Jurkat, Clone E6-1 (cell line): ENCODE measurements at regions not wholly inside any gene's neighbourhood (a gene's known extent, or its start where the extent isn't known, plus 50 kb on each side); places are given as distances from the start of the nearest gene placed in this dataset.
"Not testable (repeated sequence)": the region's sequence is repeated elsewhere in the genome, so short reads cannot be mapped to it uniquely, and the experiment has no call there.

Source experiments
- DNase-seq: peaks from one replicate; pipeline ENCODE4 v3.0.0-alpha.2; 2011; ENCODE audit warnings: low read depth, low spot score
- H3K4me3 ChIP-seq: 2 replicates; pipeline ENCODE4 v1.5.1; 2011; ENCODE audit warnings: mild to moderate bottlenecking, low read length, control low read depth, moderate library complexity

- H3K4me3 ChIP-seq, result no peak overlapping the region
- no peak for DNase-seq
Measured at GRCh38 chr15:68482246-68482645, 50.3 kb upstream of the ITGA11 start.

DNA sequence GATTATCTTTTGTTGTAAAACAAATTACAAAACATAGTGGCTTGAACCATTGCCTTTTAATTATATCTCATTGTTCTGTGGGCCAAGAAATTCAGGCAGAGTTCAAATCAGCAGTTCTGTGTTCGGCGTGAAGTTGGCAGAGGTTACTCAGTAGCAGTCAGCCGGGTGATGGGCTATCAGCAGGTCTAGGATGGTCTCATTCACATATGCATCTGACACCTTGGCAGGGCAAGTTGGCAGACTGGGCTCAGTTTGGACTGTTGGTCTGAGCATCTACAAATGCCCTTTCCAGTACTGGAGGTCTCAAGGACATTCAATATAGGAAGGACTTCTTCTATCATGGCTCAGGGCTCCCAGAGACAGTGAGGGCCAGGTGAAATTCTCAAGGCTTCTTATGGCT lies 51.2 kb upstream of the ITGA11 start:
- no peak overlapping the region for H3K4me3 ChIP-seq
- DNase-seq, result no peak

DNA sequence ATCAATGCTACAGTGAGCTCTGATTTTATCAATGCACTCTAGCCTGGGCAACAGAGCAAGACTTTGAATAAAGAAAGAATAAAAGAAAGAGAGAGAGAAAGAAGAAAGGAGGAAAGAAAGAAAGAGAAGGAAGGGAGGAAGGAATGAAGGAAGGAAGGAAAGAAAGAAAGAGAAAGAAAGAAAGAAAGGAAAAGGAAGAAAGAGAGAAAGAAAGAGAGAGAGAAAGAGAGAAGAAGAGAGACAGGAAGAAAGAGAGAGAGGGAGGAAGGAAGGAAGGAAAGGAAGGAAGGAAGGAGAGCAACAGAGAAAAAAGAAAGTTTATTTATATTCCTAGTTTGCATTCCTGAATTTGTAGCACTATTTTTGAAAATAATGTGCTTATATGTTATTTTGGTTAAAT lies 52.3 kb upstream of the ITGA11 start:
- no peak for DNase-seq
- no peak overlapping the region for H3K4me3 ChIP-seq

DNA sequence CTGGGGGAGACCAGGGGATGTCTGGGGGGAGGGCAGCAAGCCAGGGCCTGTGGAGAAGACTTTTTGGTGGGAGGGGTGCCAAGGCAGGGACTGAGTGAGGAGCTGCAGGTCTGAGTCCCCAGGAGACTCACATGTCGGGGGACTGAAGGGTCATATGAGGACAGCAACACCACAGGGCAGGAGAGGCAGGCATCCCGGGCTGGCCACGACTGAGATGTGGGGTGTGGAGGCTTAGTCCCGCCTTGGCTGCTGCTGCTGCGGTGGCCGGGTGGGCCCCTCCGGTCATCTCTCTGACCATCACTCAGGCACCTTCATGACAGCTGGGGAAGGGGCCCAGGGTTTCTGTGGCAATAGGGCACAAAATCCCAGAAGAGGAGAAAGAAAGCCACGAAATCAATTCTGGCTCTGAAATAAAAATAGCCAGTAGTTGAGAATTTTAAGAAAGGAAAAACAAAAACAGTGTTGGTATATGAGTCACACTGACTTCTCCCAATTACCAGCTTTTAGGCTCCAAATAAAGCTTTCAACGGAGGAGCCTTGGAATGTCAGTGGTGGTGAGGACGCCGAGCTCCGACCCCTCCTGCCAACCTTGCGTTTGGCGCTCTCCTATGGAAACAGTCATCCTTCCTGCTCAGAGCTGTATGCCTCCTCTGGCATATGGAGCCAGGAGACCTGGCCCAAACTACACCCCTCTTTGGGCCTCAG lies 52.9 kb upstream of the ITGA11 start:
- no peak for DNase-seq
- no peak overlapping the region for H3K4me3 ChIP-seq

DNA sequence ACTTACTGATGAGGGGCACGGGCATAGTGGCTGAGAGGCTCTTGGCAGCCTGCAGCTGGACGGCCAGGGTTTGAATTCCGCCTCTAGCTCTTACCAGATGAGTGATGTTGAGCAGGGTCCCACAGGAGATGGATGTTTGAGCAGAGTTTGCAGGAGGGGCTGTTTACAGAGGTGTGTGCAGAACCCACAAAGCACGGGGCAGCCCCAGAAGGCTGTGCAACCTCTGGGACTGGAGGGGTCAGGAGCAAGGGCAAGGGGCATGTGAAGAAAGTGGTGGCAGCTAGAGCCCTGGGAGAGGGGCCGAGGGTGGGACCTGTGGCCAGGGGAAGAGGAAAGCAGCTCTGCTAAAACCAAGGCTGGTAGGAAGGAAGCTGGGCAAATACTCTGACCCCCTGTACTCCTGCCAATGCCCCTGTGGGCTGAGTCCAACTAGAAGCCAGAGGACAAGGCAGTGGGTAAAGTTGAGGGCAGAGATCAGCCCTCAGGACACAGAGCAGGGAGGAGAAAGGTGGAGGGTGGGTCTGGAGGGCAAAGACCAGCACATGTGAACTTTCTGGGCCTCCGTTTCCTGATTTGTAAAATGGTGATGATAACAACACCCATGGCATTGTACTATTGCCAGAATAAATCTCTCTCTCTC lies 53.9 kb upstream of the ITGA11 start:
- DNase-seq, result no peak
- H3K4me3 ChIP-seq, result no peak overlapping the region

GRCh38 chr15:68487087-68487843 lies 55.3 kb upstream of the ITGA11 start:
- H3K4me3 ChIP-seq, result no peak overlapping the region
- no peak for DNase-seq

DNA sequence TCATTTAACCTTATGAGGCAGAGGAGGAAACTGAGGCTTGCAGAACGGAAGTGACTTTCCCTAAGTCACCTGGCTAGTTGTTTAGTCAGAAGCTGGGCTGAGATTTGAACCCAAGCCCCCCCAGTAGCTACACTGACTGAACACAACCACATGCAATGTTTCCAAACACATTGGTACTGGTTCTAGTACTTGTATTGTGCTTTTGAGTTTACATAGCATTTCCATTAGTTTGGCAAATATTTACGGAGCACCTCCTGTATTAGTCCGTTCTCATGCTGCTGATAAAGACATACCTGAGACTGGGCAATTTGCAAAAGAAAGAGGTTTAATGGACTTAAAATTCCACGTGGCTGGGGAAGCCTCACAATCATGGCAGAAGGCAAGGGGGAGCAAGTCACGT lies 56.3 kb upstream of the ITGA11 start:
- no peak overlapping the region for H3K4me3 ChIP-seq
- no peak for DNase-seq

GRCh38 chr15:68488966-68489365 lies 57.0 kb upstream of the ITGA11 start:
- no peak for DNase-seq
- no peak overlapping the region for H3K4me3 ChIP-seq

DNA sequence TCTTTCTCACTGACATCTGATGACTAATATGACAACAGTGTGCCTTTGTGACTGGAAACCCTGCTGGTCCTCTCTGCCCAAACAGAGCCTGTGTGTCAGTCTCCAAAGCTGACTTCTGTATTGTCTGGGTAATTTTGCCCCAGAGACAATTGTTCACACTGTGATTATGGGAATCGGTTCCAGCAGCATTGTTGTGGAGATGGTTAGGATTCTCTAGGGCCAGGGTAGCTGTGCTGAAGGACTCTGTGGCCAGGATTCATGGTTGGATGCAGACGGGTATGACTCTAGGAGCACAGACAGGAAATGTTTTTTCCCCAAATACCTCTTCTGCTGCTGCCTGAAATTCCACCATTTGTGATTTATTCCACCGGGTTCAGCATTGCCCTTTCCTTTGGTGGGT lies 57.5 kb upstream of the ITGA11 start:
- no peak for DNase-seq
- H3K4me3 ChIP-seq, result no peak overlapping the region

- no peak overlapping the region for H3K4me3 ChIP-seq
- no peak for DNase-seq
Measured at GRCh38 chr15:68491415-68492106, 59.6 kb upstream of the ITGA11 start.

DNA sequence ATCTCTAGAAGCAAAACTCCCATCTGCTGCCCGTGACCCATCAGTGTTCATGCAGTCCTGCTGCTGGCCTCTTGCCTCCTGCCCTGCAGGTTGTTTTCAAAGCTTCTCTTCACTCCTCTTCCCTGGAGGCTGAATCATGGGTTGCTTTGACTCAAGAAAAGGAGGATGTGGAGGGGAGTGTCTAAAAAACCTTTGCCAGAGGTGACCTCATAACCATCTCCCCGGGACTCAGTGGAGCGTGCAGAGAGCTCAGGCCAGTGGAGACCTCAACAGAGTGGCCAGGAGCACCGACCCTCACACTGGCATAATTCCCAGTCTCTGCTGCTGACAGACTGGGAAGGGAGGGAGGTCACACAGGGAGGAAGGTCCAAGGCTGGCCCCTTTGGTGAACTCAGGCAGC lies 60.9 kb upstream of the ITGA11 start:
- DNase-seq, result no peak
- H3K4me3 ChIP-seq, result no peak overlapping the region

GRCh38 chr15:68493629-68494028 lies 61.7 kb upstream of the ITGA11 start:
- H3K4me3 ChIP-seq, result no peak overlapping the region

DNA sequence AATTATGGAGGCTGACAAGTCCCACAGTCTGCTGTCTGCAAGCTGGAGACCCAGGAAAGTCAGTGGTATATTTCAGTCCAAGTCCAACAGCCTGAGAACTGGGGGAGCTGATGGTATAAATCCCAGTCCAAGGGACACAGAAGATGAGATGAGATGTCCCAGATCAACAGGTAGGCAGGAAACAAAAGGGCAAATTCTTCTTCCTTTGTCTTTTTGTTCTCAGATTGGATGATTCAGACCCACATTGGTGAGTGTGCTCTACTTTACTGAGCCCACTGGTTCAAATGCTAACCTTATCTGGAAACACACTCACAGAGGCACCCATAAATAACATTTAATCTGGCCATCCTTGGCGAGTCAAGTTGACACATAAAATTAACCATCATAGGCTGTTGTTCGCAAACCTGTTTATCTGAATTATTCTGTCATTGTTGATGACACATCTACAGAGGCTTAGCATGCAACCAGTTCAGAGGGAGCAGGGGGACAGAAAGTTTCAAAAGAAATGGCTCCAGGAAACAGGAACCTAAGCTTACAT lies 62.7 kb upstream of the ITGA11 start:
- no peak for DNase-seq
- H3K4me3 ChIP-seq, result no peak overlapping the region

More at GRCh38 chr15:68493629-68494028, 61.7 kb upstream of the ITGA11 start:
- no peak for DNase-seq

DNA sequence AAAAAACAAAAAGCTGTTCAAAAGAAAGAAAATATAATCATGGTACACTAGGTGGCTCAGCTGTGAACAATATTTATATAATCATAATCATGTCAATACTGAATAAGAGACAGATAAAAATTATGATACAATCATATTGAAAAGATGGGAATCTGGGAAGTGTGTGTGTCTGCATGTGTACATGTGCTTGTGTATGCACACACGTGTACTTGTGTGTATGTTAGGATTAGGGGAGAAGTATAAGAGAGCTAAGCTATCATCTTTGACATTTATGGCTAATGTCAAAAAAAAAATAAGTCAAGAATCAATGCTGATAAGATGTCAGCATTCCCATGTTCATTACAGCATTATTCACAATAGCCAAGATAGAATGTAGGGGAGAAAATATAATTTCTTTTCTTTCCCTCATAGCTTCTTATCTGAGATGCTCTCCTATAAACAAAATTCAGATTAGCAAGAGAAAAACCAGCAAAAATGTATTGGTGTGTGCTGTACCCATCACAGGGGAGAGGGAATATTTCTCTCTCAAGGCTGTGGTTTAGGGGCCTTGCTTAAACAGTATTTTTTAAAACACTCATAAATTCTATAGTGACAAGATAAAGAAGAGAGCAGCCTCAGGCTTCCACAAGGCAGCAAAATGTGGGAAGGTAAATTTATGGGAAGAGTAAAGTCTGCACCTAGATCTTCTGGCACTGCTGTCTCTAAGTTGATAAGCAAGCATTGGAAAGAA lies 63.4 kb upstream of the ITGA11 start:
- no peak overlapping the region for H3K4me3 ChIP-seq
- no peak for DNase-seq

DNA sequence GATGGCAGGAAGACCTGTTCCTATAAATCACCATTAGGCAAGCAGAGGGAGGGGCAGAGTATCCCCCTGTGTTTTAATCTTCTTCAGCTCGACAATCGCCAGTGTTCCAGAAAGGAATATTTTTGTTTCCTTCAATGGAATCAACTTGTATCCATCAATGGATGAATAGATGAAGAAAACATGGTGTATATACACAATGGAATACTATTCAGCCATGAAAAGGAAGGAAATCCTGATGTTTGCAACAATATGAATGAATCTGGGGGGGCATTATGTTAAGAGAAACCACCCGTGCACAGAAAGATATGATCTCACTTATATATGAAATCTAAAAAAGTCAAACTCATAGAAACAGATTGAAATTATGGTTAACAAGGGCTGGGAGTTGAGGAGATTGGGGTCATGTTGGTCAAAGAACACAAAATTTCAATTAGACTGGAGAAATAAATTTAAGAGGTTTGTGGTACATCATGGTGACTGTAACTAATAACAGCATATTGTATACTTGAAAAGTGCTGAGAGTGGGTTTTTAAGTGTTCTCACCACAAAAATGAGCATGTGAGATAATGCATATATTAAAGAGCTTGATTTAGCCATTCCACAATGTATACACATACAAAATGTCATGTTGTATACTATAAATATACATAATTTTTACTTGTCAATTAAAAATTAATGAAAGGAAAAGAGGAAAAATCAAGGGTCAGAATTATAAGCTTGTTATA lies 64.2 kb upstream of the ITGA11 start:
- H3K4me3 ChIP-seq, result no peak overlapping the region
- DNase-seq, result no peak

GRCh38 chr15:68496751-68497150 lies 64.8 kb upstream of the ITGA11 start:
- H3K4me3 ChIP-seq, DNase-seq: not testable (repeated sequence)

- H3K4me3 ChIP-seq, result no peak overlapping the region
- no peak for DNase-seq
Measured at GRCh38 chr15:68497206-68497910, 65.4 kb upstream of the ITGA11 start.

DNA sequence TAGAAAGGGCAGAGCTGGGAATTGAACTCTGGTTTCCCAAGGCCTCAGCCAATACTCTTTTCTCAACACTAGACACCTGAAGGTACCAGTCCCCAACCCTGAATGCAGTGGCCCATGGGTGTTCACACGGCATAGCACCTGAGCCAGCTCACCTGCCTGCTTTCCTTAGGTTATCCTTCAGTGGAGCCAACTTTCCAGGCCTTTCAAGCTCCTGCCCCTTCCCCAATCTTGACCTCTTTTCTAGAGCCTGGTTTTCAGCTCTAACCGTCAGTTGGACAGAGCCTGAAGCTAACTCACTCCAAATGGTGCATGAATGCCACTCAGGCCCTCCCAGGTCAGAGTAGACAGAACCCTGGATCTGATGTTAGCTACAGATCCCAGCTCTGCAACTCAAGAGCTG lies 66.1 kb upstream of the ITGA11 start:
- H3K4me3 ChIP-seq, result no peak overlapping the region
- no peak for DNase-seq
